UCSD-AML1 (cell line): ENCODE measurements at regions not wholly inside any gene's neighbourhood (a gene's known extent, or its start where the extent isn't known, plus 50 kb on each side); places are given as distances from the start of the nearest gene placed in this dataset.

Experiments
- DNase-seq: peaks from one replicate; lab custom pipeline; 2025; ENCODE audit not compliant: unreplicated experiment; lab: John Stamatoyannopoulos, UW

DNA sequence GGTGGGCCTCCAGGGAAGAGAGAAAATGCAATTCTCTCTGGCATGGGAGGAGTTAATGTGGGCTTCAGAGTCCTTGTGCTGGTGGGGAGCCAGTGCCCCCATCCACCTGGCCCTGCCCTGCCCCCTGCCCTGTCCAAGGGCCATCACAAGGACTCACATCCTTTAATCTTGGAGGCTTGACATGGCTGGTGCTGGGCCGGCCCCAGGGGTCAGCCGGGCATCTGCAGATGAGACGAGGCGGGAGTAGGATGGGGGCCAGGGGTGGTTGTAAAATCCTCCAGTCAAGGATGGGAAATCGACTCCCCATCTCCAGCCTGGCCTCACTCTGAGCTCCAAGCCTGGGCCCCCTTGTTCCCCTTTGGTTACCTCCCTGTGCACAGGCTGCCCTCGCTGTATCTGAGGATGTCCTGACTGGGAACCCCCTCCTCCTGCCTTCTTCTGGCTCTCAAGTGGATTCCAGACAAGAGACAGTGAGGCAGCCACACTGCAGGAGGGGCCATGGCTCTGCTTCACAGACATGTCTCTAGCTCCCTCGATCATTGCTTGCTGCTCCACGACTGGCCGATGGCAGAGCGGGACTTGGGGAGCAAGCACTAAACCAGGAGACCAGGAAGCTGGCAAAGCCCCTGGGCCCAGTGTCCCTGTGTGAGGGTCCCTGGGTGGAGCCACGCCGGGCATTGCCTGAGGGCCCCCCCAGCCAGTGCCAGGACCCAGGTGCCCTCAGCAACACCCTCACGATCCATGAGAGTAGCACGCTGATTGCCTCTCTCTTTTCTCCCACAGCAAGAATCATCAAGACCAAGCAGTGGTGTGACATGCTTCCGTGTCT is 1120.5 kb downstream of the BRD1 start:
- DNase-seq: no peak

DNA sequence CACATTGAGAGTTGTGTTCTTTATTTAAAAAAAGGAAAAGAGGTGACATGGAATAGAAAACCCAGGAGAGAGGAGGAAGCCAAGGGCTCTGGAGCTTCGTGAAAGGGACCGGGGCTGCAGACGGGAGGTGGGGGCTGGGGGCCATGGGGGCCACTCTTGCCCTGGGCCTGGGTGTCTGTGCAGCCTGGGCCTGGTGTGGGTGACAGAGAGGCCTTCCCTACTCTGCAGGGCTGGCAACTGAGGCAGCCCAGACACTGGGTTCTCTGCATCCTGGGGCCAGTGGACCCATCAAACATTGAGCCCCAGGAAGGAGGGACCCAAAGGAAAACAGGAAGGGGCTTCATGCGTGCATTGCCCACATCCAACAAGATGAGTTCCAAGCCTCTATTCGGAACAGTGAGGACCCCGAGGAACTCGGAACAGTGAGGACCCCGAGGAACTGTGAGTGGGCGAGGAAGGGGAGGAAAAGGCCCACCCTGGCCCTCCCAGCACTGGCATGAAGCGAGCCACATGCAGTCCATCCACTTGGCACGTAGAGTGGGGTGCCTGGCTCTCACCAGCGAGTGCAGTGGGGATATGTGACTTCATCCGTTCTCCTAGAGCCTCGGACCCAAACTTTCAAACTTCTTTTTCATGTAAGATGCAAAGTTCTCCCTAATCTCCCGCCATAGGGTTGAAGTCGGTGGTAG is 1121.6 kb downstream of the BRD1 start:
- no peak for DNase-seq

DNA sequence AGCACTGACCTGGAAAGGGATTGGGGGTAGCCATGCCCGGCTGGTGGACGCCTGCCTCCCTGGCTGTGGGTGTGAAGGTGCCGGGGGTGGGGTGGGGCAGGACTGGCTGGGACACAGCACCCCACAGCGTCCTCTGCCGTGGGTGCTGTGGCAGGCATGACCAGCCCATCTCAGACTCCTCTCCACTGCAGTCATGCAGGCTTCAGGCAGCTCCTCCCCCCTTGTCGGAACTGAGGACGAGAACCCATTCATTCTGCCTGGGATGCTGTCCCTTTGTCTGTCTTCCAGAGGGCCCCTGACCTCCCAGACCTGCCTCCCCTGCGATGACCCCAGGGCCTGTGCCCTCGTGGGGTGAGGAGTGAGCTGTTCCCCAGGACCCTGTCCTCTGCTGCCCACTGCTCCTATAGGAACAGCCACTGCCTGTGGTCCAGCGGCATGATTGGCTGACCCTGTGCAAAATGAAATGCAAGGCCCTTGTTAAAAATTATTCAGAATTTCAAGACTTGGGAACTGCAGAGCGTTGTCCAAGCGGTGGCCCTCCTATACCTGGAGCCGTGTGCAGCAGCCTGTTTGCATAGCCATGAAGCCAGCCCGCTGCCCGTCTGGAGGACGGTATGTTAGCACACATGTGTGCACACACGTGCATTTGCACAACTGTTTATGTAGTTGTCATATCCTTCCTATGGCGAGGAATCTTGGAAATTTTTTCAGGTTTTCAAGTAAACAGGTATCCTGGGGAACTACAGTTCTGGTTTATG is 1122.3 kb downstream of the BRD1 start:
- no peak for DNase-seq

DNA sequence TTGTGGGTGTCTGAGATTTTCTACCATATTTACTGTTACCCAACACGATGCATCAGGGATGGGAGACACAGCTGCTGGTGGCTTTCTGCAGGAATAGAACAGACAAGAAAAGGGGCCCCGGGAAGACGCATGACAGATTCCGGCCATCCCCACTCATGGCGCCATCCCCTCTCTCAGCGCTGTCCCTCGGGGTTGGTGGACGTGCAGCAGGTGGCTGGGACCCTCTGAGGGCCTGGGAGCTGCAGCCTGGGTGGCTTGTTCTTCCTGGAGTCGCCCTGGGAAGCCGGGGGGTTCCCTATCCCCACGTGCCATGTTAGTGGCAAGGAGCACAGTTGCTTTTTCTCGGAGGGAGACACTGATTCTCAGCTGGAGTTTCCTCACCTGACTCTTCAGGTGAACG is 1123.3 kb downstream of the BRD1 start:
- DNase-seq: no peak

DNA sequence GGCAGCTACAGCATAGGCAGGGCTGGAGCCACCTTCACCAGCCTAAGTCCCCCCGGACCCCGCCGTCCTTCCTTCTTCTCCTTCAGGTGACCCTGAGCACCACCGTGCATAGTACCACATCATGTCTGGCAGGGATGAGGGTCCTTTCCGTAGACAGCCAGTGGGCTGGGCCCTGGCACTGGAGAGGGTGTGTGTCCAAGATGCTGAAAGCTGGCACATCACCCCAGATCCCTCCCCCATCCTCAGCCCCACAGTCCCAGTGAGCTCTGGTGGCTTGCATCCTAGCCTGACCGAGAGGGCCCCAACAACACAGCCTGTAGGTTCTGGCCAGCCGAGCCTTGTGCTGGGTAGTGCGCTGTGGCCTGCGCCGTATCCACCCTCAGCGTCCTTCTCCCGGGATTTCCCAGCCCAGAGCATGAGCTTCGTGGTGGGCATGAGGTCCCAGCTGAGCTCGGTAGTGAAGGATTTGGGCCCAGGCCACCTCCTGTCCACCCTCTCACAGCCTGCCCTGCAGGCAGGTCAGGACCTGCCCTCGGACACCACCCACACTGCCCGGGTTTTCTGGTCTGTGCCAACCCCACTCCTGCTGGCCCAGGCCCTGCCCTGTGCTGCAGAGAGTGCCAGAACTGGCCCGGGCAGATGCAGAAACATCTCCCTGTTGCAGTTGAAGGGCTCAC is 1124.3 kb downstream of the BRD1 start:
- DNase-seq: no peak

DNA sequence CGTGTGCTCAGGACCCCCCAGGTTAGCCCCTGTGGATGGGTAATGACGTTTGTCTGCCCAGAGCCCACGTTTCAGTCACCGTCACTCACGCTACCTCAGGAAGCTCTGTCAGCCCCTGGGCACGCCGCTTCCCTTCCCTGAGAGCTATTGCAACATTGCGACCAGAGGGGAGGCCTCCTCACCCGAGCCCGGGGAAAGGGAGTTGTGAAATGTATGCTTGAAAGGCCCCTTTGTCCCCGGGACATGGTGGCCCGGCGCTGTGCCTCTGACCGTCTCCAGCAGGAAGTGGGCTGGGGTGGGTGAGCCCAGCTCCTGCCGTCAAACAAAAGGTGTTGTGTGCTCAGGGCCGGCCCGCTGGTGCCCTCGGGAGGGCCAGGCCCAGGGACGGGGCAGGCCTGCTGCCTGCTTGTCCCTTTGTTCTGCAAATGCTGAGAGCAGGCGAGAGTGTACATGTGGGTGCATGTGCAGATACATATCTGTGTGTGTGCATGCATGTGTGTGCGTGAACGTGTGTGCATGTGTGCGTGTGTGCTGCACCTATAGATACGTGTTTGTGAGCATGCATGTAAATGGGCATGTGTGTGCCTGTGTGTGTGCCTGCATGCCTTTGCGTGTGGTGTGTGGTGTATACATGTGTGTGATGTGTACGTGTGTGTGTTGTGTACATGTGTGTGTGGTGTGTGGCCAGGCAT is 1125.0 kb downstream of the BRD1 start:
- DNase-seq: no peak

DNA sequence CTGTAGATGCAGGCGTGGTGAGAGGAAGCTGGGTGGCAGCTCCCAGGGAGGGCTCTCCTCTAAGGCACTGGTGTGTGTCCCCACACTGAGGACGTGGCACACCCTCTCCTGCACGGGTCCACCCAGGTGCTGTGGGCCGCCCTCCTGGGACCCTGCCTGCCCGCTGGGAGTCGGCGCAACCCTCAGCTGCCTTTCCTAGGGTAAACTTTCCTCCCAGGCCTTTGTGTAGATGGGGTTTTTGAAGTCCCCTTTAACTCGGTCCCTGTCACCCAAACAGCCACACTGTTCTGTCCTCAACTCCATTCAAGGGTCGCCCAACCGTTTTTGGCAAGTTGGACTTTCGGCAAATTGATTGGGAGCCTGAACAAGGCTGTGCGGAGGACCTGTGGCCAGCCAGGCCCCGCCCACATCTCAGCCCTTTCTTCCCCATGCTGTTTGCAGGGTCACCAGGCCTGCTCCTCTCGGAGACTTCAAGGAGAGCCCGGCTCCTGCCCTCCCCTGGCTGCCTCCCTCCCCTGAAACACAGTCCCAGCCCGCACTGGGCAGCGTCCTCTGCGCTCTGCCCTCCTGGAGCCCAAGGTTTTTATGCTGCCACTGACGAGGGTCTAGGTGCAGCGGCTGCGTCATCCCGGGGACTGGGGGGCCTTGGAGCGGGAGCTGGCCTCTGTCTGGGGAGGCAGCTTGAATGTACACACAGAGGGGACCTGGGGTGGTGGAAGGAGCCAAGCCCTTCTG is 1126.2 kb downstream of the BRD1 start:
- no peak for DNase-seq

DNA sequence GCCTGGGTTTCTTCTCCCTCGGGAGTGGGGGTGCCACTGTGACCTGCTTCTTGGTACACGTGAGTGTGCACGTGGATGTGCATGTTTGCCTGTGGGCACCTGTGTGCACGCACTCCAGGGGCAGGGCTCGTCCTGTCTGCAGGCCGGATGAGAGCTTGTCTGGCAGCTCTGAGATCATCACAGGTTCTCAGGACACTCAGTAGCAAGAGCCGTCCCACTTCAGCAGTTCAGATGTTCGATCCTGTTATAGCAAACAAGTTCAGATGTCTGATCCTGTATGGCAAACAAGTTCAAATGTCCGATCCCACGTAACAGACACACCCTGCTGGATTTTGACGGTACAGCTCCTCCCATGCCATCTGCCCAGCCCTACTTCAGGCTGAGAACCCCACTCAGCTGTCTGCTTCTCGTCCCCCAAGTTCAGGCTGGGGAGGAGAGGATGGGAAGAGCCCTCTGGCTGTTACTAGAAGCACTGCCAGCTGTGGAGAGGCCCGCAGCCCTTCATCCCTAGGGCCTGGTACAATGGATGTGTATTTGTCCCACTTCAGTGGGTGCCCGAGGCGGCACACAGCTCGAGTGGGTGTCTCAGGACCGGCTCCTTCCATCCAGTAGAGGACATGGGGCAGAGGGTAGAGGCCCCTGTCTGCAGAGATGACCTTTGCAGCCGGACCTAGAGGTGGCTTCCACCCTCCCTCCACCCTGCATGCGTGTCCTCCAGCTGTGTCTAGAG is 1126.9 kb downstream of the BRD1 start:
- no peak for DNase-seq

DNA sequence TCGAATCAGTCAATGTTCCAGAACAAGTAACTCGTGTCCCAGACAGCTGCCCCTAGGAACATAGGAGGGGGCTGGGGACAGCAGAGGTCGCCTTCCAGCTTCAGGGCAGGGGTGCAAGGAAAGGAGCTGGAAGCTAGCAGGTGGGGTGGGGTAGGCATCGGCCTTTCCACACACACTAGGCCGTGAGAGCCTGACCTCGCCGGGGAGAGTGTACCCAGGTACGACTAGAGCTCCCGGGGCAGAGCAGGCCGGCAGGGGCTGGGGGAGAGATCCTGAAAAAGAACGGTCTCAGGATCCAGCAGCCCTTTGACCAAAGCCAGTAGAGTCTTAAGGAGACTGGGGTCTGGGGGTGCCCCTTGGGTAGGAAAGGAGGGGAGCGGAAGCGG is 1127.5 kb downstream of the BRD1 start:
- DNase-seq: no peak

DNA sequence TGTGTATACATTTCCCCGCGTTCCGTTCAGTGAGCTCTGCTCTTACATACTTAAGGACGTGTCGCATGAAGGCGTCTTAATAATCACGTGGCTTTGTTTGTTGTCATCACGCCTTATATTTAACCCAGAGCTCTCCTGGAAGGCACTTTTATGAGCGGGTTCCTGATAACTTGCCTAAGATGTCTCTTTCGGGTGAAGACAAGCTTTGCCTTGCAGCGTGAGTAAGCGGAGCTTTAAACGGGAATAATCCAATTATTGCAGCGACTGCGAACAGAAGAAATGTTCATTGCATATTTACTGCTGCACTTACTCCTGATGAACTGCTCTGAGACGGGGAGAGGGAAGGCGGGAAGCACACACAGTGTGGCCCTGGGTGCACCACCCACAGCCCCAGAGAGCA is 1128.2 kb downstream of the BRD1 start:
- DNase-seq: no peak

DNA sequence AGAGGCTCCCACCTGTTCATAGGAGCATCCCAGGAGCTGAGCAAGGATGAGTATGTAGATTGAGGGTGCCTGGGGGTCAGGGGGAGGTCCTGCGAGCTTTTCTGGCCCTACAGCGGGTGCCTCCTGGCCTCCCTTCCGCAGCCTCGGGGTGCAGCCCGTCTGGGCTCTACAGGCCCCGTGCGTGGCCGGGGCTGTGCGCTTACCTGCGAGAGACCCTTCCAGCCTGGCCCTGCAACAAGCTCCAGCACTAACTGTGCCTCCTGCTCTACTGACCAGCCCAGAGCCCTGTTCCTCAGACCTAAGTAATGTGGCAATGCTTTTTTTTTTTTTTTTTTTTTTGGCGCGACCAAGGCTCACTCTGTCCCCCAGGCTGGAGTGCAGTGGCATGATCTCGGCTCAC is 1129.1 kb downstream of the BRD1 start:
- no peak for DNase-seq

DNA sequence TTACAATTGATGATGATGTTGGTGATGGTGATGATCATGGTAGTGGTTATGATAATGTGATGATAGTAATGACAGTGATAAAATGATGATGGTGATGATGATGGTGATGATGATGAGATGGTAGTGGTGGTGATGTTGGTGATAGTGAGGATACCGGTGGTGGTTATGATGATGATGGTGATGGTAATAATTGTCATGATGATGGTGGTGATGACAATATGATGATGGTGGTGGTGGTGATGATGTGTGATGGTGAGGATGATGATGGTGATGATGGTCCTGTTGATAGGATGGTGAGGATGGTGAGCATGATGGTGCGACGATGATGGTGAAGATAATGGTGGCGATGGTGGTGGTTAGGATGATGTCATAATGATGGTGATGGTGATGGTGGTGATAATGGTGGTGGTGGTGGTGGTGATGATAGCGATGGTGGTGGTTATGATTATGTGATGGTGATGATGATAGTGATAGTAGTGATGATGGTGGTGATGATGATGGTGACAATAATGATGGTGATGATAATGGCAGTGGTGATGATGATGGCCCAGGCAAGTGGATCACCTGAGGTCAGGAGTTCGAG is 1129.9 kb downstream of the BRD1 start:
- no peak for DNase-seq

DNA sequence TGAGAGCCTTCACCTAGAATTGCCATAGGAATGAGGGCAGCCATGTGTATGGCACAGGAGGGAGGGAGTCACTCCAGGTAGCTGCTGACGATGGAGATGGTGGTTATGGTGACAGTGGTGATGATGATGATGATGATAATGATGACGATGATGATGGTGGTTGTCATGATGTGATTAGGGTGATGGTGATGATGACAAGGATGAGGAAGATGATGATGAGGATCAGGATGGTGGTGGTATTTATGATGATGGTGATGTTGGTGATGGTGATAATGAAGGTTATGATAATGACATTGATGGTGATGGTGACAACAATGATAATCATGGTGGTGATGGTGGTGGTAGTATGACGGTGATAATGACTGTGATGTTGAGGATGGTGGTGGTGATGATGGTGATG is 1130.5 kb downstream of the BRD1 start:
- DNase-seq: no peak

DNA sequence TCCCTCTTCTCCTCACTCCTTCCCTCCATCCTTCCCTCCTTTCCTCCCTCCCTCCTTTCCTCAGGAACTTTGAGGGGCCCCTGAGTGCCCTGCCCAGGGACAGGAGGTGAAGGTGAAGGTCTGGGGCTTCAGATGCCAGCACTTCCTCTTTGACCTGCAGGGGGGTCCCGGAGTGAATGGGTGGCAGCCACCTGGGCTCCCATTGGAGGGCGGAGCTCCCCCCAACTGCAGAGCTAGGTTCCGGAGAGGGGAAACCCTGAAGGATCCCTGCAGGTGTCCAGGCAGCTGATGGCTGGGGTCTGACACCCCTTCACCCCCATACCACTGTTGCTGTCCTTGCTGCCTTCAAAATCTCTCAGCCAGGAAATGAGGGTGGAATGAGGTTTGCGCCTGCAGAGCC is 1131.3 kb downstream of the BRD1 start:
- no peak for DNase-seq

DNA sequence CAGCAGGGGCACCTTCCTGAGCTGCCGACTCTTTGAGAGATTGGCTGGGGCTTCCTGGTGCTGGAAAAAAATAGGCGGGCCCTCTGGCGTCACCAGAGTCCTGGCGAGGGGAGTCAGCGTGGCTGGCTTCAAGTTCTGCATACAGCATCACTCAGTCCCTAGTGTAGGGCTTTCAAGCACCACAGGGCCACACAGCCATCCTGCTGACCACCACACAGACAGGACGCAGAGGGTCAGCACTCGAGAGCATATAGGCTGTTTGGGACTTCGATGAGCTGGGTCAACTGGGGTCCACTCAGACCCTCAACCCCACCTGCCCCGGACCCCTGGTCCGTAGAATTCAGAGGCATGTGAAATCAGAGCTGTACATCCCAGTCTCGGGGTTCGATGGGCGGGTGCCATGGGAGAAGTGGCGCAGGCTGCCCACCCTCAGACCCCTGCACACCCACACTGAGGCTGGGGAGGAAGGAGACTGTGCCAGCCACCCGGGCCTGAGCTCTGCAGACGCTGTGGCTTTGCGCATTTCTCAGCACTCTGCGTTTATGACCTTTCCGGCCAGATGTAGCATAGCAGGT is 1131.9 kb downstream of the BRD1 start:
- no peak for DNase-seq

DNA sequence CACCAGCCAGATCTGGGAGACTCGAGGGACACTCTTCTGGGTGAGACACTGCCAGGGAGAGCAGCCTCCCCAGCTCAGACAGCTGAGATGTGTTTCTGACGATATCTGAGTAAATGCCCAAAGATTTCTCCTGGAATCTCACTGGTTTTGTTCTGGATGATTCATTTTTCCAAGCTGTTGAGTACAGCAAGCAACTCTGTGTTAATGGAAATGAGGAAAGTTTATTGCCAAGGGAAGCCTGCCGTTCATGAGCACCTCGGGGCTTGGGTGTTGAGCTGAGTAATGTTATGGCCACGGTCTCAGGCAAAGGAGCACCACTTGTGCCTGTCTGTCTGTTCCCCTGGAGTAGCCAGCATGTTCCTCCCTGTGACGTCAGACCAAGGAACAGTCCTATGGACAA is 1132.4 kb downstream of the BRD1 start:
- DNase-seq: no peak

DNA sequence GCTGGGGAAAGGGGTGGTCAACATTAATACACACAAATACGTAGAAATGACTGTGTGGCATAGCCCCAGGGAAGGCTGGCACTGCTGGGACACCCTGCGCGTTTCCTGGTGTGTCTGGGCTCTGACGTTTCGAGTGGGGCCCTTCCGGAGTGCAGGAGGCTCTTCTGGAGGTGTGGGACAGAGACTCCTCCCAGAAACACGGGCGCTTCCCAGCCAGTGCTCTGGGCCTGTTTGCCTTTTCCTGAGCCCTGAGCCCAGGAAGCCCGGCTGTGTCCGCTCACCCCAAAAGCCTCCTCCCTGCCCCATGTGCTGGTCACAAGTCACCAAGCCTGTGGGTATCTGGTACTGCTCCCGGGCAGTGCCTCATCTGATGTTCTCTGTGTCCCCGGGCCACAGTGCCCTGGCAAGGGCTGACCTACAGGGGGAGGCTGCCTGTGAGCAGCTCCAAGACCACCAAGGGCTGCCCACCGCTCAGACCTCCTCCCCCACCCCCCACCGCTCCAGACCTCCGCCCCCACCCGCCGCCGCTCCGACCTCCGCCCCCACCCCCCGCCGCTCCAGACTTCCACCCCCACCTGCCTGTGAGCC is 1133.3 kb downstream of the BRD1 start:
- no peak for DNase-seq

DNA sequence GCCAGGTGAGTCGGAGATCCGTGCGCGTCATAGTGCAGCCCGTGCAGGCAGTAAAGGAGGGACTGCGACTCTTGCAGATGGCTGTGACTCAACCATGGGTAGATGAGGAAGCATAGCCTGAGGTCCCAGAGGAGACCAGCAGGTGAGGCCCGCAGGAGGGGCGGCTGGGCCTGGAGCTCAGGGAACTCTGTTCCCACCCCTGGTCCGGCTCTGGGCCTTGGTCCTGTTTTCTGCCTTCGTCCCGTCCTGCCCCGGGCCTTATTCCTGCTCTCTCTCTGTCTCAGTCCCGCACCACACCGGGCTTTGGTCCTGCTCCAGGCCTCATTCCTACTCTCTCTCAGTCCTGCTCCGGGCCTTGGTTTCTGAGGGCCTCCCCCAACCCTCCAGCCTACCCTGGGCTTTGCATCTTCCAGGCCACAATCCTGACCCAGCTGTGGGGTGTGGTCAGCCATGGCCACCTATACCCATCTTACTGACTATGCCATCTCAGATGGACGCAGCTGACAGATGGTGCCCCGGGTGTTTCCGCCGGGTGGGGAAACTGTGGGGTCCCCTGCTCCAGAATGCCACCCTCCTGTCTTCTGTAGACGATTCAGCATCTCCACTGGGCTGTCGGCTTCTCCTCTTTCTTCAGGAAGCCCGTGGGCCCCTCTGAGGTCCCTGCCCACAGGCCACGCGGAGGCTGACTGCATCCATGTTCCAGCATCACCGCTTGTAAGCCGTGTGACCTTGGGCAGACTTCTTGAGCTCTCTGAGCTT is 1134.1 kb downstream of the BRD1 start:
- no peak for DNase-seq
